Motor neuron (in vitro differentiated cells): ENCODE measurements at regions not wholly inside any gene's neighbourhood (a gene's known extent, or its start where the extent isn't known, plus 50 kb on each side); places are given as distances from the start of the nearest gene placed in this dataset.
A peak's percentile ranks its signal among the peaks of the same experiment; 100 is the strongest.
"Not testable (repeated sequence)": the region's sequence is repeated elsewhere in the genome, so short reads cannot be mapped to it uniquely, and the experiment has no call there.

Experiments
- ATAC-seq, 8 experiments: fragments of 200-7000 bp; cut with Tn5 transposase; replicated peaks in 6 of 8; 2 replicates each; pipeline ENCODE4 v1.8.0; 2021; ENCODE audit warnings: mild to moderate bottlenecking in 8 of 8, moderate library complexity in 8 of 8
- H3K27ac ChIP-seq, 2 donors: fragments of 250-450 bp; sonication (Bioruptor Pico); 2 replicates each; pipeline ENCODE4 v1.9.0; 2021; ENCODE audit warnings: antibody characterized with exemption in 2 of 2, mild to moderate bottlenecking in 2 of 2, moderate library complexity in 1 of 2
- H3K4me1 ChIP-seq, 2 donors: fragments of 250-450 bp; sonication (Bioruptor Pico); replicated peaks in 1 of 2; 2 replicates each; pipeline ENCODE4 v1.6.1; 2021; ENCODE audit warnings: antibody characterized with exemption in 2 of 2, mild to moderate bottlenecking in 2 of 2, moderate library complexity in 1 of 2
- H3K4me3 ChIP-seq, 5 donors: fragments of 250-450 bp; sonication (Bioruptor Pico); 2 replicates each; pipeline ENCODE4 v1.9.0; 2021; ENCODE audit warnings: antibody characterized with exemption in 5 of 5, mild to moderate bottlenecking in 5 of 5, moderate library complexity in 4 of 5
- WGBS, 10 experiments: fragments of 450-650 bp; shearing (Covaris generic); methylation state at CpG; one replicate each; pipeline ENCODE4 v1.0.0; 2022; 5-methylcytosine and 5-hydroxymethylcytosine counted together
- in situ Hi-C, 9 experiments: fragments of 400-800 bp; cut with MboI; loops; one replicate each; pipeline ENCODE4 v1.15.0; 2021; ENCODE audit warnings: low sequenced_read_pairs in 9 of 9, low pct_unique_long_range_greater_than_20kb in 2 of 9; ENCODE audit not compliant: unreplicated experiment in 9 of 9

- H3K4me3 ChIP-seq = no peak overlapping the region
- WGBS, 10 experiments = 20 to 100% (median 83%) methylated on average over 1 to 2 of the region's 2 CpGs; no CpG with 5 or more reads in 3 of the 10 experiments
- in situ Hi-C loops = no loop called here
- no peak for ATAC-seq
- H3K27ac ChIP-seq = no peak overlapping the region
- H3K4me1 ChIP-seq = no peaks in the 10 kb centered on the region
Observed at GRCh38 chr22:22368516-22368915, 123.9 kb downstream of the VPREB1 start.

GRCh38 chr22:22369219-22369963, 124.8 kb downstream of the VPREB1 start:
- H3K4me3 ChIP-seq, H3K4me1 ChIP-seq, in situ Hi-C loops, H3K27ac ChIP-seq: not testable (repeated sequence)
- ATAC-seq = peak in 5 of 8 experiments; percentile 68 to 88 (median 84)
- WGBS, 10 experiments = 6 to 40% (median 30%) methylated on average over 1 to 2 of the region's 2 CpGs; no CpG with 5 or more reads in 7 of the 10 experiments

GRCh38 chr22:22369964-22370270, 125.3 kb downstream of the VPREB1 start:
- in situ Hi-C loops = no loop called here
- 10 to 61% (median 55%) methylated on average over 1 to 4 of the region's 4 CpGs; no CpG with 5 or more reads in 2 of the 10 experiments for WGBS, 10 experiments
- no peak overlapping the region for H3K27ac ChIP-seq

GRCh38 chr22:22371031-22371541, 126.5 kb downstream of the VPREB1 start:
- in situ Hi-C loops = no loop called here
- Histone ChIP-seq H3K4me1 (no peaks in the 10 kb centered on the region), H3K27ac (no peak overlapping the region)

More at GRCh38 chr22:22369964-22370270, 125.3 kb downstream of the VPREB1 start:
- no peaks in the 10 kb centered on the region for H3K4me1 ChIP-seq
- ATAC-seq = peak in 3 of 8 experiments; percentile 19 to 40 (median 27)
- no peak overlapping the region for H3K4me3 ChIP-seq

GRCh38 chr22:22372086-22372485, 127.5 kb downstream of the VPREB1 start:
- no peaks in the 10 kb centered on the region for H3K4me1 ChIP-seq
- no peak overlapping the region for H3K27ac ChIP-seq
- no peak for ATAC-seq
- no peak overlapping the region for H3K4me3 ChIP-seq
- in situ Hi-C loops = no loop called here
- 0 to 80% (median 51%) methylated on average over 1 to 5 of the region's 6 CpGs; no CpG with 5 or more reads in 1 of the 10 experiments for WGBS, 10 experiments

More at GRCh38 chr22:22371031-22371541, 126.5 kb downstream of the VPREB1 start:
- ATAC-seq = peak in 3 of 8 experiments; percentile 43 to 74 (median 43)
- no peak overlapping the region for H3K4me3 ChIP-seq
- 0 to 40% (median 10%) methylated on average over 1 of the region's 2 CpGs; no CpG with 5 or more reads in 6 of the 10 experiments for WGBS, 10 experiments

- WGBS, 10 experiments = 0 to 29% (median 0%) methylated on average over 1 to 2 of the region's 2 CpGs; no CpG with 5 or more reads in 5 of the 10 experiments
- in situ Hi-C loops = no loop called here
- Histone ChIP-seq H3K4me3 (no peak overlapping the region), H3K4me1 (no peaks in the 10 kb centered on the region), H3K27ac (peak overlapping the region in 1 of 2 donors; percentile 18)
- ATAC-seq = no peak
Observed at GRCh38 chr22:22374163-22374562, 129.6 kb downstream of the VPREB1 start.

GRCh38 chr22:22374579-22374978, 130.0 kb downstream of the VPREB1 start:
- no peak for ATAC-seq
- in situ Hi-C loops = no loop called here
- H3K27ac ChIP-seq = peak overlapping the region in 1 of 2 donors; percentile 18
- no peaks in the 10 kb centered on the region for H3K4me1 ChIP-seq
- WGBS, 10 experiments = 13 to 53% (median 24%) methylated on average over 2 to 5 of the region's 5 CpGs
- H3K4me3 ChIP-seq = no peak overlapping the region

- in situ Hi-C loops = no loop called here
- 8 to 40% (median 33%) methylated on average over 1 to 7 of the region's 7 CpGs; no CpG with 5 or more reads in 2 of the 10 experiments for WGBS, 10 experiments
- ATAC-seq = no peak
- Histone ChIP-seq H3K27ac (no peak overlapping the region), H3K4me1 (no peaks in the 10 kb centered on the region), H3K4me3 (no peak overlapping the region)
Observed at GRCh38 chr22:22375576-22376351, 131.2 kb downstream of the VPREB1 start.

- Histone ChIP-seq H3K4me1 (no peaks in the 10 kb centered on the region), H3K4me3 (no peak overlapping the region), H3K27ac (no peak overlapping the region)
- ATAC-seq = no peak
- in situ Hi-C loops = no loop called here
- 0 to 71% (median 60%) methylated on average over 1 to 3 of the region's 3 CpGs; no CpG with 5 or more reads in 3 of the 10 experiments for whole genome bisulfite sequencing, 10 experiments
Observed at GRCh38 chr22:22376352-22376706, 131.7 kb downstream of the VPREB1 start.

GRCh38 chr22:22376884-22377283, 131.7 kb downstream of the ZNF280B start:
- 0 to 80% (median 30%) methylated on average over 1 to 5 of the region's 6 CpGs; no CpG with 5 or more reads in 3 of the 10 experiments for WGBS, 10 experiments
- H3K4me3 ChIP-seq, in situ Hi-C loops, H3K27ac ChIP-seq, ATAC-seq, H3K4me1 ChIP-seq: not testable (repeated sequence)

- Histone ChIP-seq H3K4me3 (no peak overlapping the region), H3K4me1 (no peaks in the 10 kb centered on the region), H3K27ac (no peak overlapping the region)
- in situ Hi-C loops = no loop called here
- ATAC-seq = no peak
Observed at GRCh38 chr22:22377335-22377734, 131.2 kb downstream of the ZNF280B start.

- no peak for ATAC-seq
- Histone ChIP-seq H3K27ac (no peak overlapping the region), H3K4me1 (no peaks in the 10 kb centered on the region), H3K4me3 (no peak overlapping the region)
- 26 to 70% (median 45%) methylated on average over 3 to 7 of the region's 8 CpGs; no CpG with 5 or more reads in 4 of the 10 experiments for WGBS, 10 experiments
- in situ Hi-C loops = no loop called here
Observed at GRCh38 chr22:22378446-22379415, 129.8 kb downstream of the ZNF280B start.
